H9 (cell line): ENCODE measurements at regions not wholly inside any gene's neighbourhood (a gene's known extent, or its start where the extent isn't known, plus 50 kb on each side); places are given as distances from the start of the nearest gene placed in this dataset.

ENCODE experiments used
- DNase-seq: peaks from one replicate; pipeline ENCODE4 v3.0.0-alpha.2; 2017
- H2AFZ ChIP-seq: one replicate; pipeline ENCODE4 v1.6.1; 2013; ENCODE audit warnings: mild to moderate bottlenecking, low read length, control low read depth, moderate library complexity
- H2AK5ac ChIP-seq: 2 replicates; pipeline ENCODE4 v1.6.1; 2013; ENCODE audit warnings: low read length, control low read depth, mixed read lengths; ENCODE audit not compliant: insufficient read length
- H2BK120ac ChIP-seq: one replicate; pipeline ENCODE4 v1.6.1; 2013; ENCODE audit warnings: low read depth, mild to moderate bottlenecking, low read length, control low read depth, inconsistent platforms; ENCODE audit not compliant: poor library complexity, severe bottlenecking
- H2BK12ac ChIP-seq: 2 replicates; pipeline ENCODE4 v1.6.1; 2013; ENCODE audit warnings: low read length, control low read depth, mixed read lengths, low read depth; ENCODE audit not compliant: insufficient read length
- H2BK15ac ChIP-seq: 2 replicates; pipeline ENCODE4 v1.6.1; 2013; ENCODE audit warnings: low read depth, low read length, control low read depth
- H2BK20ac ChIP-seq: one replicate; pipeline ENCODE4 v1.6.1; 2013; ENCODE audit warnings: low read depth, mild to moderate bottlenecking, low read length, control low read depth, inconsistent platforms; ENCODE audit not compliant: poor library complexity, severe bottlenecking
- H2BK5ac ChIP-seq: 2 replicates; pipeline ENCODE4 v1.6.1; 2013; ENCODE audit warnings: low read length, control low read depth, mixed read lengths; ENCODE audit not compliant: insufficient read length
- H3K14ac ChIP-seq: 2 replicates; pipeline ENCODE4 v1.6.1; 2013; ENCODE audit warnings: low read length, control low read depth; ENCODE audit not compliant: insufficient read depth
- H3K18ac ChIP-seq: 2 replicates; pipeline ENCODE4 v1.6.1; 2013; ENCODE audit warnings: low read depth, mild to moderate bottlenecking, mixed read lengths, low read length, control low read depth; ENCODE audit not compliant: insufficient read length
- H3K23ac ChIP-seq: 2 replicates; pipeline ENCODE4 v1.6.1; 2013; ENCODE audit warnings: low read length, control low read depth, mixed read lengths, low read depth; ENCODE audit not compliant: insufficient read length
- H3K23me2 ChIP-seq: 2 replicates; pipeline ENCODE4 v1.6.1; 2013; ENCODE audit warnings: low read depth, mild to moderate bottlenecking, mixed read lengths, low read length, control low read depth; ENCODE audit not compliant: insufficient read length, poor library complexity, severe bottlenecking
- H3K27ac ChIP-seq: 2 replicates; pipeline ENCODE4 v1.5.1; 2013; ENCODE audit warnings: low read length, control low read depth, mixed read lengths, low read depth; ENCODE audit not compliant: insufficient read length
- H3K27me3 ChIP-seq: 2 replicates; pipeline ENCODE4 v1.6.1; 2013; ENCODE audit warnings: low read length, control low read depth, inconsistent platforms; ENCODE audit not compliant: insufficient read depth
- H3K4ac ChIP-seq: 2 replicates; pipeline ENCODE4 v1.6.1; 2013; ENCODE audit warnings: low read depth, mild to moderate bottlenecking, control low read depth, inconsistent platforms, low read length, moderate library complexity
- H3K4me1 ChIP-seq: 2 replicates; pipeline ENCODE4 v1.6.1; 2013; ENCODE audit warnings: low read length, control low read depth, inconsistent platforms; ENCODE audit not compliant: insufficient read depth
- H3K4me2 ChIP-seq: 2 replicates; pipeline ENCODE4 v1.6.1; 2013; ENCODE audit warnings: low read length, control low read depth, mixed read lengths; ENCODE audit not compliant: insufficient read length, insufficient read depth
- H3K56ac ChIP-seq: 2 replicates; pipeline ENCODE4 v1.6.1; 2013; ENCODE audit warnings: low read depth, mild to moderate bottlenecking, mixed read lengths, low read length, control low read depth; ENCODE audit not compliant: insufficient read length
- H3K79me1 ChIP-seq: 2 replicates; pipeline ENCODE4 v1.6.1; 2013; ENCODE audit warnings: low read depth, mild to moderate bottlenecking, moderate library complexity, low read length, control low read depth, inconsistent platforms; ENCODE audit not compliant: insufficient read depth, poor library complexity, severe bottlenecking
- H3K79me2 ChIP-seq: 2 replicates; pipeline ENCODE4 v1.6.1; 2013; ENCODE audit warnings: low read length, control low read depth, inconsistent platforms; ENCODE audit not compliant: insufficient read depth
- H3K9ac ChIP-seq: 2 replicates; pipeline ENCODE4 v1.6.1; 2013; ENCODE audit warnings: low read length, control low read depth, mixed read lengths; ENCODE audit not compliant: insufficient read length; ENCODE audit errors: extremely low read depth
- H3K9me3 ChIP-seq: one replicate; pipeline ENCODE4 v1.6.1; 2013; ENCODE audit warnings: low read depth, low read length, inconsistent platforms; ENCODE audit not compliant: control insufficient read depth
- H3T11ph ChIP-seq: one replicate; pipeline ENCODE4 v1.6.1; 2013; ENCODE audit warnings: mild to moderate bottlenecking, low read length, control low read depth, inconsistent platforms
- H4K20me1 ChIP-seq: one replicate; pipeline ENCODE4 v1.6.1; 2013; ENCODE audit not compliant: control insufficient read depth, insufficient read length, insufficient read depth
- H4K5ac ChIP-seq: 2 replicates; pipeline ENCODE4 v1.6.1; 2013; ENCODE audit warnings: low read depth, mild to moderate bottlenecking, mixed read lengths, low read length, control low read depth; ENCODE audit not compliant: insufficient read length
- H4K8ac ChIP-seq: replicated peaks from 2 replicates; pipeline ENCODE4 v1.6.1; 2013; ENCODE audit warnings: low read length, control low read depth, mixed read lengths, low read depth; ENCODE audit not compliant: insufficient read length
- H4K91ac ChIP-seq: 2 replicates; pipeline ENCODE4 v1.6.1; 2013; ENCODE audit warnings: low read depth, mild to moderate bottlenecking, moderate library complexity, mixed read lengths, low read length, control low read depth; ENCODE audit not compliant: insufficient read length
- H3K27ac Mint-ChIP-seq, 3 experiments: 2 replicates in 2 of 3; 3 replicates in 1 of 3; pipeline ENCODE4 v1.8.0; 2020 to 2021; ENCODE audit warnings: mixed read lengths in 3 of 3, mild to moderate bottlenecking in 1 of 3, moderate library complexity in 1 of 3
- H3K27me3 Mint-ChIP-seq: 2 replicates; pipeline ENCODE4 v1.8.0; 2021; ENCODE audit warnings: low read depth, mild to moderate bottlenecking, moderate library complexity, mixed read lengths
- H3K36me3 Mint-ChIP-seq, 3 experiments: 2 replicates in 2 of 3; 3 replicates in 1 of 3; pipeline ENCODE4 v1.8.0; 2020 to 2021; ENCODE audit warnings: low read depth in 3 of 3, mixed read lengths in 3 of 3; ENCODE audit not compliant: insufficient read depth in 1 of 3
- H3K4me1 Mint-ChIP-seq, 2 experiments: 2 replicates each; pipeline ENCODE4 v1.8.0; 2020; ENCODE audit warnings: mixed read lengths in 2 of 2
- H3K4me3 Mint-ChIP-seq, 2 experiments: 2 replicates in 1 of 2; 3 replicates in 1 of 2; pipeline ENCODE4 v1.8.0; 2020 to 2021; ENCODE audit warnings: mild to moderate bottlenecking in 2 of 2, mixed read lengths in 2 of 2, moderate library complexity in 1 of 2
- H3K9me3 Mint-ChIP-seq, 2 experiments: 2 replicates in 1 of 2; 3 replicates in 1 of 2; pipeline ENCODE4 v1.8.0; 2020; ENCODE audit warnings: mild to moderate bottlenecking in 2 of 2, mixed read lengths in 2 of 2, moderate library complexity in 1 of 2
- WGBS: extraction: QIAGEN DNeasy Blood & Tissue Kit; methylation state at CpG from one replicate; pipeline ENCODE4 v1.1.7; 2013; ENCODE audit warnings: missing lambda C conversion rate, low lambda C conversion rate, mixed read lengths; ENCODE audit not compliant: insufficient read length; ENCODE audit errors: extremely low coverage; 5-methylcytosine and 5-hydroxymethylcytosine counted together
- TF ChIP-seq, protein P1 (sequence below): fragments of 200-600 bp; sonication (generic); conservative IDR thresholded peaks from 3 replicates; pipeline ENCODE4 v1.8.0; 2021; ENCODE audit warnings: antibody characterized with exemption, mild to moderate bottlenecking

DNA sequence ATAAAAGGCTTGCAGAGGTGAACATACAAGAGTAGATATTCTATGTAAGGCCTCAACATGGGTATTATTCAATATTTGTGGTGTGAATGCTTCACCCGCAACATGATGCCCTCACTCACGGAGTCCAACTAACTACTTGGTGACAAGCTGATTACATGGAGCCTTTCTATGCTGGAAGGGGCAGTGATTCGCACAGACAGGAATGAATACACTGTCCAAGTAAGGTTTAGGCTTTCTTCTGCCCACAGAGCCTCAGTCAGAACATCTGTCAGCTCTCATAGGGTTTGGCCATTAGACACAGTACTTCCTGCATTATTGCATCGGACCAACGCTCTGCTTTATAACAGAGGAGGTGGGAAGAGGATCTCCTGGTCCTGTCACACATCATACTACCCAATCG, 80.3 kb upstream of the SLC35G4 start:
- Histone ChIP-seq H3K14ac (no peak overlapping the region), H3K4me2 (no peak overlapping the region), H3T11ph (no peak overlapping the region), H3K9ac (no peak overlapping the region), H4K91ac (no peak overlapping the region), H2BK15ac (no peak overlapping the region), H2BK12ac (no peak overlapping the region), H3K79me2 (no peaks in the 10 kb centered on the region), H4K5ac (no peak overlapping the region), H3K56ac (no peak overlapping the region), H3K4ac (no peak overlapping the region), H3K23ac (no peak overlapping the region), H3K27ac (no peak overlapping the region), H2AFZ (no peak overlapping the region), H3K27me3 (no peaks in the 10 kb centered on the region), H3K23me2 (no peaks in the 10 kb centered on the region), H2BK120ac (no peak overlapping the region), H3K4me1 (no peaks in the 10 kb centered on the region), H3K18ac (no peak overlapping the region), H2AK5ac (no peak overlapping the region), H2BK20ac (no peak overlapping the region), H4K20me1 (no peaks in the 10 kb centered on the region), H4K8ac (no peak overlapping the region), H2BK5ac (no peak overlapping the region), H3K9me3 (no peaks in the 10 kb centered on the region), H3K79me1 (no peaks in the 10 kb centered on the region)
- Mint-ChIP-seq H3K4me3 (no peak overlapping the region), H3K36me3 (peaks cover 0 to 4% (median 2%) of the 10 kb centered on the region in 3 experiments; a peak in 4 of 7 replicates), H3K27me3 (no peaks in the 10 kb centered on the region; the same call in 1 of the 2 replicates), H3K4me1 (0 out of 4 replicates have a peak, but pooled peaks cover 0 to under 1% of the 10 kb centered on the region in 2 experiments), H3K9me3 (peaks cover 4 to 7% of the 10 kb centered on the region in 2 experiments; a peak in 3 of 5 replicates), H3K27ac (no peak overlapping the region)
- TF ChIP-seq, protein P1, sequence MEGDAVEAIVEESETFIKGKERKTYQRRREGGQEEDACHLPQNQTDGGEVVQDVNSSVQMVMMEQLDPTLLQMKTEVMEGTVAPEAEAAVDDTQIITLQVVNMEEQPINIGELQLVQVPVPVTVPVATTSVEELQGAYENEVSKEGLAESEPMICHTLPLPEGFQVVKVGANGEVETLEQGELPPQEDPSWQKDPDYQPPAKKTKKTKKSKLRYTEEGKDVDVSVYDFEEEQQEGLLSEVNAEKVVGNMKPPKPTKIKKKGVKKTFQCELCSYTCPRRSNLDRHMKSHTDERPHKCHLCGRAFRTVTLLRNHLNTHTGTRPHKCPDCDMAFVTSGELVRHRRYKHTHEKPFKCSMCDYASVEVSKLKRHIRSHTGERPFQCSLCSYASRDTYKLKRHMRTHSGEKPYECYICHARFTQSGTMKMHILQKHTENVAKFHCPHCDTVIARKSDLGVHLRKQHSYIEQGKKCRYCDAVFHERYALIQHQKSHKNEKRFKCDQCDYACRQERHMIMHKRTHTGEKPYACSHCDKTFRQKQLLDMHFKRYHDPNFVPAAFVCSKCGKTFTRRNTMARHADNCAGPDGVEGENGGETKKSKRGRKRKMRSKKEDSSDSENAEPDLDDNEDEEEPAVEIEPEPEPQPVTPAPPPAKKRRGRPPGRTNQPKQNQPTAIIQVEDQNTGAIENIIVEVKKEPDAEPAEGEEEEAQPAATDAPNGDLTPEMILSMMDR = no peak
- no peak for DNase-seq
- WGBS = no CpG with 5 or more reads among the region's 6 CpGs
